Heart right ventricle (tissue), 16 donors: ENCODE measurements at regions not wholly inside any gene's neighbourhood (a gene's known extent, or its start where the extent isn't known, plus 50 kb on each side); places are given as distances from the start of the nearest gene placed in this dataset.

Experiments
- ATAC-seq, 8 donors: fragments of 200-7000 bp; cut with Tn5 transposase; one replicate each; pipeline ENCODE4 v1.9.1; 2020; ENCODE audit warnings: mild to moderate bottlenecking in 8 of 8, moderate library complexity in 8 of 8, moderate number of reproducible peaks in 1 of 8
- DNase-seq, 2 donors: peaks; one replicate each; pipeline ENCODE4 v3.0.0-alpha.2; 2020
- H3K27ac ChIP-seq, 10 donors: fragments of 200-600 bp; sonication (generic) in 2 of 10; one replicate each; pipeline versions ENCODE4 v1.5.0 to v1.8.0; 2020 to 2022; ENCODE audit warnings: mild to moderate bottlenecking in 3 of 10
- H3K27me3 ChIP-seq, 7 donors: fragments of 200-600 bp; one replicate each; pipeline ENCODE4 v1.8.0; 2021 to 2022; ENCODE audit warnings: mild to moderate bottlenecking in 2 of 7
- H3K36me3 ChIP-seq, 9 donors: fragments of 200-600 bp; sonication (generic) in 1 of 9; one replicate each; pipeline versions ENCODE4 v1.5.0 to v1.8.0; 2020 to 2022; ENCODE audit warnings: mild to moderate bottlenecking in 2 of 9
- H3K4me1 ChIP-seq, 9 donors: fragments of 200-600 bp; sonication (generic) in 1 of 9; one replicate each; pipeline versions ENCODE4 v1.5.0 to v1.8.0; 2020 to 2022; ENCODE audit warnings: mild to moderate bottlenecking in 4 of 9
- H3K4me3 ChIP-seq, 10 donors: fragments of 200-600 bp; sonication (generic) in 2 of 10; one replicate each; pipeline versions ENCODE4 v1.5.0 to v1.8.0; 2020 to 2022; ENCODE audit warnings: mild to moderate bottlenecking in 7 of 10, moderate library complexity in 2 of 10
- H3K9me3 ChIP-seq, 11 donors: fragments of 200-600 bp in 10 of 11; sonication (generic) in 2 of 11; one replicate each; pipeline versions ENCODE4 v1.5.0 to v1.8.0; 2013 to 2022; ENCODE audit warnings: mild to moderate bottlenecking in 2 of 11, control low read depth in 1 of 11, moderate library complexity in 1 of 11
- CTCF ChIP-seq, 9 donors: fragments of 200-600 bp; sonication (generic) in 2 of 9; IDR thresholded peaks; one replicate each; pipeline versions ENCODE4 v1.5.0 to v1.8.0; 2021 to 2022; ENCODE audit warnings: antibody characterized with exemption in 9 of 9, mild to moderate bottlenecking in 5 of 9, moderate library complexity in 1 of 9
- WGBS, 2 donors: extraction: QIAGEN DNeasy Blood & Tissue Kit; methylation state at CpG; one replicate each; pipeline ENCODE4 v1.1.7; 2013; ENCODE audit warnings: inconsistent platforms in 1 of 2; 5-methylcytosine and 5-hydroxymethylcytosine counted together
- intact Hi-C, 10 donors: fragments of 100-400 bp; cut with DNase I; formaldehyde crosslinking; loops; one replicate each; pipeline versions ENCODE4 v1.11.1 to v1.14.2; 2022
- donor health status: Arrhythmogenic right ventricular cardiomyopathy.
- donor health status: ischemic (EF 13 %, LVEDD 7.1; RV severe dilation, severe dysfunction).
- donor health status: healthy with polysubstance abuse.
- donor health status: DM: no; HTN: yes; CAD: no.
- donor health status: DM: no; HTN: no; CAD: no.
- donor health status: ischemic (EF 25% LVEDD 6.9; RV normal size, moderate dysfunction).
- donor health status: ischemic (EF 25% LVEDD 5.7; RV mildly dilated, moderate dysfunction).
- donor health status: healthy.
- donor health status: DM: yes; HTN: yes; CAD: no.
- donor health status: Ischemic cardiomyopathy.
- donor health status: ischemic (EF 35%, LVEDD 5.7; RV mildly dilated, moderate dysfunction).
- donor health status: nonischemic (EF 11% LVEDD 7.7; RV severe dilation, severe dysfunction).
- donor health status: DM: yes; HTN: yes; CAD: no.
- donor health status: PGD.
- donor health status: ischemic (EF 29% LVEDD 5.4; RV normal size, mild dysfunction).
- donor health status: nonischemic (EF 23%, LVEDD 6.1; RV moderate dilation, normal function).

GRCh38 chr3:110296885-110297284 lies 774.7 kb upstream of the NECTIN3 start:
- Histone ChIP-seq H3K36me3 (no peaks in the 10 kb centered on the region), H3K4me3 (no peak overlapping the region), H3K27ac (no peak overlapping the region), H3K4me1 (no peaks in the 10 kb centered on the region), H3K9me3 (peaks cover 0 to 12% (median 0%) of the 10 kb centered on the region in 11 donors), H3K27me3 (no peaks in the 10 kb centered on the region)
- intact Hi-C loops, result no loop called here
- 95 to 97% methylated on average over 1 of the region's 1 CpG for WGBS, 2 donors
- no peak for TF ChIP-seq CTCF (IDR thresholded peaks at IDR 0.05)
- no peak for ATAC-seq
- DNase-seq, result no peak

DNA sequence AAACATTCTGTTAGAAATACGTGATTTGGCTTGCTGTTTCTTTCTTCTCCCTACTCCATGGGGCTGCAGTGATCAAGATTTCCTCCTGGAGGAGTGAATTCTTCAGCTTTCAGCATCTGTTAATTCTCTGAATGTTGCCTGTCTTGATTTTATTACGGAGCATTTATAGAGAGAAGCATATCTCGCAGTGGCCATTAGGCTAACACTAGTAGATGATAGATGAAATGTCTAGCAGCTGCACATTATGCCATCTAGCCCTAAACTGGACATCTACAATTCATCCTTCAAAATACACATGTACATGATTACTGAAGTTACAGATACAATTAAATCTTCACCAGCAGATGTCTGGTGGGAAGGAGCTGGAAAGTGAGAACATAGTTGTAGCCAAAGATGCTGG lies 769.8 kb upstream of the NECTIN3 start:
- no peaks in the 10 kb centered on the region for H3K27me3 ChIP-seq
- ATAC-seq (no peak), DNase-seq (no peak)
- no peak overlapping the region for H3K27ac ChIP-seq
- intact Hi-C loops, result no loop called here
- no peak overlapping the region for H3K4me3 ChIP-seq
- no peaks in the 10 kb centered on the region for H3K36me3 ChIP-seq
- no peaks in the 10 kb centered on the region for H3K4me1 ChIP-seq
- 60 to 70% methylated on average over 3 of the region's 3 CpGs for WGBS, 2 donors
- H3K9me3 ChIP-seq, result no peaks in the 10 kb centered on the region
- TF ChIP-seq CTCF (IDR thresholded peaks at IDR 0.05), result no peak

- TF ChIP-seq CTCF (IDR thresholded peaks at IDR 0.05), result no peak
- Histone ChIP-seq H3K36me3 (no peaks in the 10 kb centered on the region), H3K9me3 (no peaks in the 10 kb centered on the region), H3K4me1 (no peaks in the 10 kb centered on the region), H3K27ac (no peak overlapping the region), H3K4me3 (no peak overlapping the region), H3K27me3 (no peaks in the 10 kb centered on the region)
- ATAC-seq (no peak), DNase-seq (no peak)
- WGBS, 2 donors, result 92 to 94% methylated on average over 2 of the region's 2 CpGs
- intact Hi-C loops, result no loop called here
These were observed 764.4 kb upstream of the NECTIN3 start for GRCh38 chr3:110307065-110307809.

- no peak for ATAC-seq
- Histone ChIP-seq H3K27me3 (no peaks in the 10 kb centered on the region), H3K4me1 (peaks cover 0 to 5% (median 0%) of the 10 kb centered on the region in 9 donors), H3K4me3 (no peak overlapping the region), H3K36me3 (no peaks in the 10 kb centered on the region), H3K27ac (no peak overlapping the region), H3K9me3 (no peaks in the 10 kb centered on the region)
- intact Hi-C loops, result loop anchor here in 5 of 10 donors (5.0 to 10.0 kb wide), 3 partner anchors 574 to 773 kb away; no protein-coding TSS in a partner anchor
- DNase-seq, result no peak
- no peak for TF ChIP-seq CTCF (IDR thresholded peaks at IDR 0.05)
These were observed 760.1 kb upstream of the NECTIN3 start for GRCh38 chr3:110311541-110311940.
